ENCODE measurements at regions not wholly inside any gene's neighbourhood (a gene's known extent, or its start where the extent isn't known, plus 50 kb on each side); places are given as distances from the start of the nearest gene placed in this dataset.

GRCh38 chr2:150887926-150888325, 373.7 kb downstream of the RBM43 start:
- DNase-seq: no peak

GRCh38 chr2:150885774-150886386, 375.8 kb downstream of the RBM43 start:
- DNase-seq: no peak

- no peak for DNase-seq
These were observed 376.4 kb downstream of the RBM43 start for GRCh38 chr2:150885236-150885635.

- no peak for DNase-seq
These were observed 378.1 kb downstream of the RBM43 start for GRCh38 chr2:150883613-150883895.

GRCh38 chr2:150882751-150883612, 378.7 kb downstream of the RBM43 start:
- DNase-seq: no peak

GRCh38 chr2:150880986-150881385, 380.7 kb downstream of the RBM43 start:
- DNase-seq: no peak

GRCh38 chr2:150878356-150878755, 383.3 kb downstream of the RBM43 start:
- no peak for DNase-seq

- no peak for DNase-seq
These were observed 385.3 kb downstream of the RBM43 start for GRCh38 chr2:150876251-150876950.

GRCh38 chr2:150873396-150873772, 385.9 kb upstream of the RND3 start:
- DNase-seq: no peak

GRCh38 chr2:150872756-150873395, 385.4 kb upstream of the RND3 start:
- DNase-seq: no peak

GRCh38 chr2:150866431-150866830, 379.0 kb upstream of the RND3 start:
- DNase-seq: no peak

- no peak for DNase-seq
These were observed 376.2 kb upstream of the RND3 start for GRCh38 chr2:150863691-150864090.

- DNase-seq: no peak
These were observed 372.8 kb upstream of the RND3 start for GRCh38 chr2:150860301-150860700.

GRCh38 chr2:150859877-150860276, 372.4 kb upstream of the RND3 start:
- DNase-seq: no peak

- DNase-seq: no peak
These were observed 371.7 kb upstream of the RND3 start for GRCh38 chr2:150859162-150859561.

GRCh38 chr2:150858382-150858781, 370.9 kb upstream of the RND3 start:
- no peak for DNase-seq

- DNase-seq: no peak
These were observed 369.3 kb upstream of the RND3 start for GRCh38 chr2:150856596-150857281.

- no peak for DNase-seq
These were observed 365.8 kb upstream of the RND3 start for GRCh38 chr2:150853263-150853662.

- no peak for DNase-seq
These were observed 363.2 kb upstream of the RND3 start for GRCh38 chr2:150850641-150851040.

GRCh38 chr2:150847578-150847977, 360.1 kb upstream of the RND3 start:
- no peak for DNase-seq

GRCh38 chr2:150846691-150847090, 359.2 kb upstream of the RND3 start:
- DNase-seq: no peak

GRCh38 chr2:150832686-150833085, 345.2 kb upstream of the RND3 start:
- no peak for DNase-seq

- no peak for DNase-seq
These were observed 336.7 kb upstream of the RND3 start for GRCh38 chr2:150824118-150824517.
